ENCODE measurements at regions not wholly inside any gene's neighbourhood (a gene's known extent, or its start where the extent isn't known, plus 50 kb on each side); places are given as distances from the start of the nearest gene placed in this dataset.

- no peak for DNase-seq
- intact Hi-C loops (cut with DNase I): no loop called here
- Histone ChIP-seq H3K4me3 (no peak overlapping the region), H3K27ac (no peak overlapping the region), H3K36me3 (no peaks in the 10 kb centered on the region), H3K4me1 (no peaks in the 10 kb centered on the region), H3K9me3 (no peaks in the 10 kb centered on the region), H3K27me3 (no peaks in the 10 kb centered on the region)
- TF ChIP-seq CTCF (IDR thresholded peaks at IDR 0.05): no peak
- ATAC-seq: no peak
These were observed 93.5 kb upstream of the ZNF804B start for GRCh38 chr7:88665892-88666514.

GRCh38 chr7:88664630-88665233, 94.8 kb upstream of the ZNF804B start:
- DNase-seq: no peak
- Histone ChIP-seq H3K27ac (no peak overlapping the region), H3K27me3 (no peaks in the 10 kb centered on the region), H3K36me3 (no peaks in the 10 kb centered on the region), H3K4me1 (no peaks in the 10 kb centered on the region), H3K4me3 (no peak overlapping the region), H3K9me3 (no peaks in the 10 kb centered on the region)
- ATAC-seq: no peak
- TF ChIP-seq CTCF (IDR thresholded peaks at IDR 0.05): no peak
- intact Hi-C loops (cut with DNase I): no loop called here

- DNase-seq: no peak
- Histone ChIP-seq H3K4me3 (no peak overlapping the region), H3K9me3 (no peaks in the 10 kb centered on the region), H3K36me3 (no peaks in the 10 kb centered on the region), H3K27ac (no peak overlapping the region), H3K4me1 (no peaks in the 10 kb centered on the region), H3K27me3 (no peaks in the 10 kb centered on the region)
- intact Hi-C loops (cut with DNase I): no loop called here
- no peak for TF ChIP-seq CTCF (IDR thresholded peaks at IDR 0.05)
- no peak for ATAC-seq
These were observed 97.6 kb upstream of the ZNF804B start for GRCh38 chr7:88661921-88662320.

- H3K36me3 ChIP-seq: no peaks in the 10 kb centered on the region
- no peaks in the 10 kb centered on the region for H3K27me3 ChIP-seq
- DNase-seq (no peak), ATAC-seq (no peak)
- H3K9me3 ChIP-seq: no peaks in the 10 kb centered on the region
- intact Hi-C loops (cut with DNase I): no loop called here
- TF ChIP-seq CTCF (IDR thresholded peaks at IDR 0.05): no peak
- H3K27ac ChIP-seq: no peak overlapping the region
- H3K4me1 ChIP-seq: no peaks in the 10 kb centered on the region
- H3K4me3 ChIP-seq: no peak overlapping the region
These were observed 111.7 kb upstream of the ZNF804B start for GRCh38 chr7:88647825-88648224.

GRCh38 chr7:88638583-88638982, 120.9 kb upstream of the ZNF804B start:
- Histone ChIP-seq H3K4me1 (no peaks in the 10 kb centered on the region), H3K27ac (no peak overlapping the region), H3K36me3 (no peaks in the 10 kb centered on the region), H3K9me3 (no peaks in the 10 kb centered on the region), H3K27me3 (no peaks in the 10 kb centered on the region), H3K4me3 (no peak overlapping the region)
- TF ChIP-seq CTCF (IDR thresholded peaks at IDR 0.05): no peak
- intact Hi-C loops (cut with DNase I): no loop called here
- ATAC-seq: no peak
- DNase-seq: no peak
